ENCODE measurements at regions not wholly inside any gene's neighbourhood (a gene's known extent, or its start where the extent isn't known, plus 50 kb on each side); places are given as distances from the start of the nearest gene placed in this dataset.
A peak's percentile ranks its signal among the peaks of the same experiment; 100 is the strongest.
"Not testable (repeated sequence)": the region's sequence is repeated elsewhere in the genome, so short reads cannot be mapped to it uniquely, and the experiment has no call there.

GRCh38 chr5:135100011-135100410, 66.0 kb upstream of the PITX1 start:
- Mint-ChIP-seq H3K27me3 (peaks cover 18 to 31% (median 24%) of the 10 kb centered on the region in 3 donors), H3K27ac (no peak overlapping the region), H3K4me1 (peaks cover 0 to 4% (median 0%) of the 10 kb centered on the region in 3 donors), H3K4me3 (no peak overlapping the region), H3K36me3 (peaks cover 4 to 8% of the 10 kb centered on the region in 2 donors), H3K9me3 (peaks cover 0 to 5% (median 0%) of the 10 kb centered on the region in 7 donors)
- DNase-seq (no peak), ATAC-seq (ENCODE audit: low read depth in 2 of 2) (no peak)

- peaks cover 14 to 44% (median 35%) of the 10 kb centered on the region in 3 donors for H3K27me3 Mint-ChIP-seq
Measured at GRCh38 chr5:135097390-135097789, 63.4 kb upstream of the PITX1 start.

GRCh38 chr5:135095871-135096270, 61.8 kb upstream of the PITX1 start:
- ATAC-seq (ENCODE audit: low read depth in 2 of 2) = no peak
- Mint-ChIP-seq H3K4me3 (peak overlapping the region in 1 of 8 donors; percentile 59), H3K36me3 (peaks cover 4 to 10% of the 10 kb centered on the region in 2 donors), H3K9me3 (peaks cover 0 to 5% (median 0%) of the 10 kb centered on the region in 7 donors), H3K27me3 (peaks cover 14 to 44% (median 35%) of the 10 kb centered on the region in 3 donors), H3K4me1 (peaks cover 0 to 4% (median 0%) of the 10 kb centered on the region in 3 donors), H3K27ac (no peak overlapping the region)
- no peak for DNase-seq

More at GRCh38 chr5:135097390-135097789, 63.4 kb upstream of the PITX1 start:
- Mint-ChIP-seq H3K9me3 (peaks cover 0 to 5% (median 0%) of the 10 kb centered on the region in 7 donors), H3K27ac (no peak overlapping the region), H3K4me1 (peaks cover 0 to 4% (median 0%) of the 10 kb centered on the region in 3 donors), H3K36me3 (peaks cover 4 to 10% of the 10 kb centered on the region in 2 donors), H3K4me3 (no peak overlapping the region)
- ATAC-seq (ENCODE audit: low read depth in 2 of 2) (no peak), DNase-seq (no peak)

GRCh38 chr5:135095052-135095715, 61.2 kb upstream of the PITX1 start:
- H3K9me3 Mint-ChIP-seq = peaks cover 0 to 5% (median 0%) of the 10 kb centered on the region in 7 donors
- H3K4me3 Mint-ChIP-seq = peak overlapping the region in 2 of 8 donors; percentile 59 to 82
- DNase-seq (no peak), ATAC-seq (ENCODE audit: low read depth in 2 of 2) (no peak)
- peak overlapping the region in 1 of 6 donors; percentile 56 for H3K27ac Mint-ChIP-seq
- H3K36me3 Mint-ChIP-seq = peaks cover 4 to 10% of the 10 kb centered on the region in 2 donors
- peaks cover 0 to 4% (median 0%) of the 10 kb centered on the region in 3 donors for H3K4me1 Mint-ChIP-seq
- peaks cover 14 to 44% (median 35%) of the 10 kb centered on the region in 3 donors for H3K27me3 Mint-ChIP-seq

- H3K4me1 Mint-ChIP-seq = peaks cover 0 to 4% (median 0%) of the 10 kb centered on the region in 3 donors
- peaks cover 4 to 10% of the 10 kb centered on the region in 2 donors for H3K36me3 Mint-ChIP-seq
- ATAC-seq (ENCODE audit: low read depth in 2 of 2) (no peak), DNase-seq (no peak)
- H3K9me3 Mint-ChIP-seq = peaks cover 0 to 5% (median 0%) of the 10 kb centered on the region in 7 donors
- peak overlapping the region in 1 of 6 donors; percentile 9 for H3K27ac Mint-ChIP-seq
- H3K27me3 Mint-ChIP-seq = peaks cover 19 to 45% (median 39%) of the 10 kb centered on the region in 3 donors
- H3K4me3 Mint-ChIP-seq = no peak overlapping the region
Measured at GRCh38 chr5:135094339-135095051, 60.5 kb upstream of the PITX1 start.

GRCh38 chr5:135093483-135093882, 59.5 kb upstream of the PITX1 start:
- not testable (repeated sequence) for H3K4me3 Mint-ChIP-seq; H3K27ac Mint-ChIP-seq; H3K9me3 Mint-ChIP-seq; H3K4me1 Mint-ChIP-seq; H3K36me3 Mint-ChIP-seq; DNase-seq; ATAC-seq (ENCODE audit: low read depth in 2 of 2)
- peaks cover 27 to 53% (median 46%) of the 10 kb centered on the region in 3 donors for H3K27me3 Mint-ChIP-seq

GRCh38 chr5:135092476-135092875, 58.4 kb upstream of the PITX1 start:
- Mint-ChIP-seq H3K27me3 (peaks cover 32 to 58% (median 56%) of the 10 kb centered on the region in 3 donors), H3K36me3 (peaks cover 4 to 10% of the 10 kb centered on the region in 2 donors), H3K9me3 (peaks cover 0 to 3% (median 0%) of the 10 kb centered on the region in 7 donors), H3K4me1 (peaks cover 0 to 4% (median 0%) of the 10 kb centered on the region in 3 donors), H3K4me3 (no peak overlapping the region), H3K27ac (peak overlapping the region in 1 of 6 donors; percentile 95)
- ATAC-seq (ENCODE audit: low read depth in 2 of 2) (no peak), DNase-seq (no peak)

- H3K36me3 Mint-ChIP-seq = peaks cover 0 to 17% of the 10 kb centered on the region in 2 donors
- DNase-seq (no peak), ATAC-seq (ENCODE audit: low read depth in 2 of 2) (no peak)
- no peak overlapping the region for H3K4me3 Mint-ChIP-seq
- peaks cover 34 to 58% (median 57%) of the 10 kb centered on the region in 3 donors for H3K27me3 Mint-ChIP-seq
- peaks cover 0 to 4% (median 0%) of the 10 kb centered on the region in 7 donors for H3K9me3 Mint-ChIP-seq
- H3K4me1 Mint-ChIP-seq = peaks cover 0 to 7% (median 0%) of the 10 kb centered on the region in 3 donors
- H3K27ac Mint-ChIP-seq = no peak overlapping the region
Measured at GRCh38 chr5:135091286-135091685, 57.3 kb upstream of the PITX1 start.

GRCh38 chr5:135089912-135090311, 55.9 kb upstream of the PITX1 start:
- Mint-ChIP-seq H3K36me3 (peaks cover 0 to 11% of the 10 kb centered on the region in 2 donors), H3K27me3 (peaks cover 28 to 48% (median 48%) of the 10 kb centered on the region in 3 donors), H3K9me3 (peaks cover 0 to 6% (median 0%) of the 10 kb centered on the region in 7 donors), H3K27ac (no peak overlapping the region), H3K4me3 (no peak overlapping the region), H3K4me1 (peaks cover 0 to 3% (median 0%) of the 10 kb centered on the region in 3 donors)
- DNase-seq (no peak), ATAC-seq (ENCODE audit: low read depth in 2 of 2) (no peak)

GRCh38 chr5:135088911-135089310, 54.9 kb upstream of the PITX1 start:
- Mint-ChIP-seq H3K4me3 (no peak overlapping the region), H3K9me3 (peaks cover 0 to 6% (median 4%) of the 10 kb centered on the region in 7 donors), H3K27me3 (peaks cover 34 to 48% (median 48%) of the 10 kb centered on the region in 3 donors), H3K27ac (no peak overlapping the region), H3K4me1 (peaks cover 0 to 3% (median 0%) of the 10 kb centered on the region in 3 donors), H3K36me3 (peaks cover 0 to 10% of the 10 kb centered on the region in 2 donors)
- no peak for ATAC-seq (ENCODE audit: low read depth in 2 of 2)
- DNase-seq = no peak

GRCh38 chr5:135087950-135088349, 53.9 kb upstream of the PITX1 start:
- peaks cover 34 to 50% (median 50%) of the 10 kb centered on the region in 3 donors for H3K27me3 Mint-ChIP-seq

GRCh38 chr5:135085936-135086725, 52.1 kb upstream of the PITX1 start:
- Mint-ChIP-seq H3K36me3 (peaks cover 0 to 24% of the 10 kb centered on the region in 2 donors), H3K27me3 (peaks cover 47 to 64% (median 50%) of the 10 kb centered on the region in 3 donors), H3K9me3 (peaks cover 12 to 27% (median 20%) of the 10 kb centered on the region in 7 donors), H3K27ac (peak overlapping the region in 2 of 6 donors; percentile 45 to 69), H3K4me1 (peaks cover 0 to 3% (median 0%) of the 10 kb centered on the region in 3 donors), H3K4me3 (no peak overlapping the region)
- ATAC-seq (ENCODE audit: low read depth in 2 of 2) (no peak), DNase-seq (no peak)

More at GRCh38 chr5:135087950-135088349, 53.9 kb upstream of the PITX1 start:
- H3K27ac Mint-ChIP-seq = no peak overlapping the region
- H3K9me3 Mint-ChIP-seq = peaks cover 2 to 11% (median 8%) of the 10 kb centered on the region in 7 donors
- H3K36me3 Mint-ChIP-seq = peaks cover 0 to 10% of the 10 kb centered on the region in 2 donors
- H3K4me3 Mint-ChIP-seq = no peak overlapping the region
- DNase-seq (no peak), ATAC-seq (ENCODE audit: low read depth in 2 of 2) (no peak)
- H3K4me1 Mint-ChIP-seq = peaks cover 0 to 3% (median 0%) of the 10 kb centered on the region in 3 donors

All from naive B cell (primary cell).